Thoracic aorta (tissue), 2 donors: ENCODE measurements at regions not wholly inside any gene's neighbourhood (a gene's known extent, or its start where the extent isn't known, plus 50 kb on each side); places are given as distances from the start of the nearest gene placed in this dataset.

Experiments
- ATAC-seq: fragments of 150-250 bp; one replicate; pipeline ENCODE4 v1.8.0; 2017; ENCODE audit warnings: low read depth; ENCODE audit not compliant: insufficient number of reproducible peaks, low FRiP score
- DNase-seq: peaks from one replicate; pipeline ENCODE4 v3.0.0-alpha.2; 2020; ENCODE audit warnings: low spot score
- H3K27ac ChIP-seq, 2 donors: fragments of 200-600 bp; sonication (generic); 1 replicate in 1 of 2; 2 replicates in 1 of 2; pipeline ENCODE4 v1.5.1; 2016; ENCODE audit warnings: mild to moderate bottlenecking in 2 of 2, moderate library complexity in 2 of 2
- H3K27me3 ChIP-seq: fragments of 200-600 bp; sonication (generic); replicated peaks from 2 replicates; pipeline ENCODE4 v1.6.0; 2016; ENCODE audit warnings: mild to moderate bottlenecking; ENCODE audit not compliant: insufficient read depth
- H3K36me3 ChIP-seq: fragments of 200-600 bp; sonication (generic); one replicate; pipeline ENCODE4 v1.5.1; 2016
- H3K4me1 ChIP-seq, 2 donors: fragments of 200-600 bp; sonication (generic); 1 replicate in 1 of 2; 2 replicates in 1 of 2; pipeline versions ENCODE4 v1.5.1 to v1.6.0; 2016; ENCODE audit warnings: low read depth in 2 of 2, mild to moderate bottlenecking in 1 of 2; ENCODE audit not compliant: control insufficient read depth in 1 of 2
- H3K4me3 ChIP-seq: fragments of 200-600 bp; sonication (generic); 2 replicates; pipeline ENCODE4 v1.5.1; 2016; ENCODE audit warnings: mild to moderate bottlenecking
- H3K9me3 ChIP-seq: fragments of 200-600 bp; sonication (generic); 2 replicates; pipeline ENCODE4 v1.5.1; 2016
- TF ChIP-seq, protein P1 (sequence below): fragments of 200-600 bp; sonication (generic); IDR thresholded peaks from one replicate; pipeline ENCODE4 v1.5.1; 2019; ENCODE audit warnings: antibody characterized with exemption

DNA sequence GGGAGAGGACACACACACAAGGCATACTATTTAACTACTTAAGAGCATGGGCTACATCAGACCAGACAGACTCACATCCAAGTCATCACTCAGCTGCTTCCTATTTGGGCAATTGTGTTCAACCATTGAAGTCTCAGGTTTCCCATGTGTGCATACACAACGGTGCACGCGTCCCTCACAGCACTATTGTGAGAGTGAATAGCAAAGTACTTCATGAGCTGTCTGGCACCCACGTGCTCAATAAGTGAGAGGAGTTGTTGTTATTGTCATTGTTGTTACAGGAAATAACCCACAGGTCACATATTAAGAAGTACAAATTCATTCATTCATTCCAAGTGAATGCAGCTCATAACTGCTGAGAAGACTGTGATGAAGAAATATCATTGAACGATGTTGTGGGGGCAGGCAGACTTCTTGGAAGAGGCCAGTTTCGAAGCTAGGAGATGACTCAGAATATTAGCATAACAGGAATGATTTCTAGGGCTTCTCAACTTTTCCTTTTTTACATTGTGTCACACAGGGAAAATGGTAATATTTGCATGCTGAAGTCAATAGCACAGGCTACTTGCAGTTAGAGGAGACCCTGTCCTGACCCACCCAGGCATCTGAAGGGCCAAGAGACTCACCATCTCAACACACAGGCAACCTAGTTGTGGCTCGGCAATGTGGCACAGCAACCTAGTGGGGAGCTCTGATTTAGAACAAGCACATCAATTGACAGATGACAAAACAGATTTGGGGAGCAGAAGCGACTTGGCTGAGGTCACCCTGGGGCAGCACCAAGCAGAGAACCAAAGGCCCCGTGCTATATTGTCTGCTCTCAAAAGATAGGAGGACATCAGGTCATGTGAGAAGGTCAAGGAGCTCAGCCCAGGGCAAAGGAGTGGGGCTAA is 606.0 kb downstream of the BUD13 start:
- no peaks in the 10 kb centered on the region for H3K27me3 ChIP-seq
- no peak for ATAC-seq
- no peak for DNase-seq

DNA sequence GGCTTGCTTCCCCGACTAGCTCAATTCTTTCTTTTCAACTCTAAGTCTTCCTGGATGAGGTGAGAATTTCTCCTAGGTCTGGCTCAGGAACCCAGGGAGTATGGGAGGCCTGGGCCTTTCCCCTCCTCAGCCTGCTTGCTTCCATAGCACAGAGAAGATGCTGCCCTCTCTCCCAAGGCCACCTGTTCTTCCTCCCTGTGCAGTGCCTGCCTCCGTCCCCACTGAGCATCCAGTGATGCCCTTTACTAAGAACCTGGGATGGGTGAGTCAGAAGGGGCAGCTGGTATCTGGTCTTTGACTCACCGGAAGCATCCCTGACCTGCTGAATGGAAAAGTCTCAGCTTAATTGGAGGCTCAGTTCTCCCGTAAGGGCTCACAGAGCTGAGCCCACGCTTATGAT is 607.9 kb downstream of the BUD13 start:
- no peak overlapping the region for H3K27ac ChIP-seq
- H3K9me3 ChIP-seq, result no peaks in the 10 kb centered on the region
- no peaks in the 10 kb centered on the region for H3K4me1 ChIP-seq
- ATAC-seq (no peak), DNase-seq (no peak)
- TF ChIP-seq, protein P1, sequence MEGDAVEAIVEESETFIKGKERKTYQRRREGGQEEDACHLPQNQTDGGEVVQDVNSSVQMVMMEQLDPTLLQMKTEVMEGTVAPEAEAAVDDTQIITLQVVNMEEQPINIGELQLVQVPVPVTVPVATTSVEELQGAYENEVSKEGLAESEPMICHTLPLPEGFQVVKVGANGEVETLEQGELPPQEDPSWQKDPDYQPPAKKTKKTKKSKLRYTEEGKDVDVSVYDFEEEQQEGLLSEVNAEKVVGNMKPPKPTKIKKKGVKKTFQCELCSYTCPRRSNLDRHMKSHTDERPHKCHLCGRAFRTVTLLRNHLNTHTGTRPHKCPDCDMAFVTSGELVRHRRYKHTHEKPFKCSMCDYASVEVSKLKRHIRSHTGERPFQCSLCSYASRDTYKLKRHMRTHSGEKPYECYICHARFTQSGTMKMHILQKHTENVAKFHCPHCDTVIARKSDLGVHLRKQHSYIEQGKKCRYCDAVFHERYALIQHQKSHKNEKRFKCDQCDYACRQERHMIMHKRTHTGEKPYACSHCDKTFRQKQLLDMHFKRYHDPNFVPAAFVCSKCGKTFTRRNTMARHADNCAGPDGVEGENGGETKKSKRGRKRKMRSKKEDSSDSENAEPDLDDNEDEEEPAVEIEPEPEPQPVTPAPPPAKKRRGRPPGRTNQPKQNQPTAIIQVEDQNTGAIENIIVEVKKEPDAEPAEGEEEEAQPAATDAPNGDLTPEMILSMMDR, result no peak
- H3K4me3 ChIP-seq, result no peak overlapping the region
- H3K36me3 ChIP-seq, result no peaks in the 10 kb centered on the region
- H3K27me3 ChIP-seq, result no peaks in the 10 kb centered on the region

More for the DNA sequence above, 606.0 kb downstream of the BUD13 start:
- H3K9me3 ChIP-seq, result no peaks in the 10 kb centered on the region
- no peak overlapping the region for H3K27ac ChIP-seq
- H3K4me1 ChIP-seq, result no peaks in the 10 kb centered on the region
- TF ChIP-seq, protein P1, result no peak
- no peak overlapping the region for H3K4me3 ChIP-seq
- no peaks in the 10 kb centered on the region for H3K36me3 ChIP-seq

DNA sequence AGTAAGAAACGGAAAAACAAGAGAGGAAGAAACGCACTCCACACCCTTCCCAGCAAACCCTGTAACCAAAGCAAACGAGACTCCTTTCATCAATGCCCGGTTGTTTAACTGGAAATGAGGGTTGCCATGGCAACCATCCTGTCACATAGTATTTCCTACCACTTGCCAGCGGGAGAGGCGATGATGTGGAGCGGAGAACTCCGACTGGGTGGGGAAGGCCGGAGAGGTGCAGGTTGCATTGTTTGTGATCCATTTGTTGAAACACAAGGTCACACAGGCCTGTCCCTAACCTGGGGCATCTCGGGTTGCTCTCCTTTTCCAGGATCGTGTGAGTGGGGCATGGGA is 609.9 kb downstream of the BUD13 start:
- Histone ChIP-seq H3K4me1 (no peaks in the 10 kb centered on the region), H3K27ac (no peak overlapping the region), H3K9me3 (no peaks in the 10 kb centered on the region), H3K4me3 (no peak overlapping the region), H3K36me3 (no peaks in the 10 kb centered on the region), H3K27me3 (no peaks in the 10 kb centered on the region)
- TF ChIP-seq, protein P1, result no peak
- ATAC-seq, result no peak
- no peak for DNase-seq

DNA sequence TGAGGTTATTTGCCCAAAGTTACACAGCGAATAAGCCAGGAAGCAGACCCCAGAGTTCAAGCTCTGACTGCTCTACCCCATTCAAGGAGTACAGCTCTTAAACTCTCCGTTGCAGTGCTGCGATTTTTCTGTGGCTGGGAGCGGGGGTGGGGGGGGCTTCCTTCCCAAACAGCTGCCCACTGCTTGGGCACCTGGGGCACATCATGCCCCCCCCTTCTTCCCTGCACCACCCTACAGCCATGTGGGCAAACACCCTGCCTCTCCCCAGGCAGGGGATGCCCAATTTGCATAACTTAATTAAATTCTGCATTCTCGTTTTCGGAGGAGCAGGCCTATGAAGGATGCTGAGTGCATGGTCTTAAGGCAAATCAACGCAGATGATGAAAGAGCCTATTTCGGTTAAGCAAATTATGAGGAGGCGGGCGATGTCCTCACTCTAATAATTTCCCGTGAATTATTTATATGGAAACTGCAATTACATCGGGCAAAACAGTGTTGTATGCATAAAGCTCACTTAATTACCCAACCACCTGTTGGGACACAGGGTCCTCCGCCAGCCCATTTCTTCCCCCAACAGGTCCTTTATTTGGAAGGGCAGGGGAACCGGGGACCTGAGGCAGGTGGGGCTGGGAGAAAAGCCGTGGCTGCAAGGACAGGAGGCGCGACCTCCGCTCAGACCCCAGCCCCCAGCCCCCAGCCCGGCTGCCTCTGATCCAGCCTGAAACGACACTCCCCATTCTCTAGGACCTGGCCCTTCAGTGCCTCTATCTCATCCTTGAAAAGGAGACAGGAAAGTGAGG is 610.5 kb downstream of the BUD13 start:
- Histone ChIP-seq H3K36me3 (no peaks in the 10 kb centered on the region), H3K4me3 (no peak overlapping the region), H3K27ac (no peak overlapping the region), H3K27me3 (no peaks in the 10 kb centered on the region), H3K9me3 (no peaks in the 10 kb centered on the region), H3K4me1 (no peaks in the 10 kb centered on the region)
- DNase-seq (no peak), ATAC-seq (no peak)
- TF ChIP-seq, protein P1, result no peak

DNA sequence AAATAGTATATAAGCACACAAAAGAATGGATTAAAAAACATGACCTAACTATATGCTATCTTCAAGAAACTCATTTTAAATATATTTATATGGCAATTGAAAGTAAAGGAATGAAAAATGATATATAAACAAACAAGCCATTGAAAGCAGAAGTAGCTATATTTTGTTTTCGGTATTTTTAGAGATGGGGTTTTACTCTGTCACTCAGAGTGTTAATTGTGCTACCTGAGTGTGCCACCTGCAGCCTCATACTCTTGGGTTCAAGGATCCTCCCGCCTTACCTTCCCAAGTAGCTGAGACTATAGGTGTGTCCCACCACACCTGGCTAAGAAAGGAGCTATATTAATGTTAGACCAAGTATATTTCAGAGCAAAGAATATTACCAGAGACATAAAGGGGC is 624.1 kb downstream of the BUD13 start:
- ATAC-seq, result no peak
- no peak overlapping the region for H3K27ac ChIP-seq
- H3K4me1 ChIP-seq, result no peaks in the 10 kb centered on the region
- no peaks in the 10 kb centered on the region for H3K36me3 ChIP-seq
- H3K9me3 ChIP-seq, result no peaks in the 10 kb centered on the region
- no peak overlapping the region for H3K4me3 ChIP-seq
- DNase-seq, result no peak
- TF ChIP-seq, protein P1, result no peak
- no peaks in the 10 kb centered on the region for H3K27me3 ChIP-seq
